NCI-H2171 treated with DMSO at 0.1 percent for 48 hours (cell line): ENCODE measurements at regions not wholly inside any gene's neighbourhood (a gene's known extent, or its start where the extent isn't known, plus 50 kb on each side); places are given as distances from the start of the nearest gene placed in this dataset.
A peak's percentile ranks its signal among the peaks of the same experiment; 100 is the strongest.
"Not testable (repeated sequence)": the region's sequence is repeated elsewhere in the genome, so short reads cannot be mapped to it uniquely, and the experiment has no call there.

Experiments
- DNase-seq: peaks from one replicate; lab custom pipeline; 2025; lab: John Stamatoyannopoulos, UW

- DNase-seq: no peak
Measured at GRCh38 chr11:133639408-133639807, 107.1 kb upstream of the OPCML start.

- no peak for DNase-seq
Measured at GRCh38 chr11:133638921-133639320, 106.6 kb upstream of the OPCML start.

- no peak for DNase-seq
Measured at GRCh38 chr11:133636711-133637355, 104.5 kb upstream of the OPCML start.

DNA sequence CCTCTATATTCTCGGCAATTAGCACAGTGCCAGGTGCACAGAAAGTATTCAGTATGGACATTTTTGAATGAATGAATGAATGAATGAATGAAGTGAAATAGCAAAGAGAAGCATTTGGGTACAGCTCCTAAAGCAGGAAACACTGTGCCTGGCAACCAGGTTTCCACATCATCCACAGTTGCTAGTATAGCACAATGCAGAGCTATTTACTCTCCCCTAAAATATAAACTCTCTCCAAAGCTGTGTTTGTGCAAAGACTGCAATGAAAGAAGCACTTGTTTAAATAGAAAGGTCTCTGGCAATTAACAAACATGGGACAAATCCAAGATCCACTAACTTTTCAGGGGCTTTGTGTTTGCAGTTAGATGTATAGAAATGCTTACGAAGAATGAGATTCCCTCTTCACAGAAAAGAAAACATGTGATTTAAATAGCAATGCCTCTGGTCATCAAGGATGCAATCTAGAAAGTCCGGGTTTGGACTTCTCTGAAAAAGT lies 103.0 kb upstream of the OPCML start:
- DNase-seq: no peak

- DNase-seq: not testable (repeated sequence)
Measured at GRCh38 chr11:133628371-133628770, 96.1 kb upstream of the OPCML start.

- DNase-seq: no peak
Measured at GRCh38 chr11:133621611-133622010, 89.3 kb upstream of the OPCML start.

- DNase-seq: peak; percentile 3
Measured at GRCh38 chr11:133619973-133620372, 87.7 kb upstream of the OPCML start.

- DNase-seq: no peak
Measured at GRCh38 chr11:133619397-133619796, 87.1 kb upstream of the OPCML start.

DNA sequence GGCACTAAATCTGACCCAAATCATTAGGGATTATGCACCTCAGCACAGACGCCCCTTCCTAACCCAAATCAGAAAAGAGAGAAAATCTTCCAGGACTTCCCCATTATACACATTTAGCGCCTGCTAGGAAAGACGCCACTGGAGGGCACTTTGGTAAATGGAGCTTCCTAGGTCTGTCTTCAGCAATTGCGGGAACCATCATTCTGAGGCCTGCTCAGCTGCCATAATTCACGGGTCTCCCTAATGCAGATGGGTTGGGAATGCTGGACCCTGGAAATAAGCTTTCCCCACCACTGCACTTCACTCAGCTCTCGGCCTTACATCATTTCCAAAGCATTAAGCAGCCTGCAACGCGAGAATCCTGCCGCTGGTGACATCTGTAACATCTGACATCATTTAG lies 86.2 kb upstream of the OPCML start:
- DNase-seq: no peak

DNA sequence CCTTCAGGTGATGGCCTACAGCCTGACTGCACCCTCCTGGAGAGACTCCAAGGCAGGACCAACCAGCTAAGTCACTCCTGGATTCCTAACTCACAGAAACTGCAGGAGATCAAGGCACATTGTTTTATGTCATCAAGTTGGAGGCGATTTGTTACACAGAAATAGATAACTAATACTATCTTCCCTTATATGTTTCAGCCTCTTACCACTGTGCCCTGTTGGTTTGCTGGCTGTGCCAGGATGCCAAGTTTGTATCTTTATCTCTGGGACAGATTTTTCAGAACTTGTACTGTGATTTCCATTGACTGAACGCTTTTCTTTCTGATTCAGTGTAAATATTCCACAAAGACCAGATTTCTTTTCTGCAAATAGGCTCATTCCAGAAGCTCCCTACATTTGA lies 76.2 kb upstream of the OPCML start:
- no peak for DNase-seq

- DNase-seq: no peak
Measured at GRCh38 chr11:133606124-133606523, 73.8 kb upstream of the OPCML start.

- no peak for DNase-seq
Measured at GRCh38 chr11:133605482-133605881, 73.2 kb upstream of the OPCML start.

- DNase-seq: no peak
Measured at GRCh38 chr11:133601641-133602040, 69.3 kb upstream of the OPCML start.

- no peak for DNase-seq
Measured at GRCh38 chr11:133600786-133601185, 68.5 kb upstream of the OPCML start.

- no peak for DNase-seq
Measured at GRCh38 chr11:133600306-133600705, 68.0 kb upstream of the OPCML start.

DNA sequence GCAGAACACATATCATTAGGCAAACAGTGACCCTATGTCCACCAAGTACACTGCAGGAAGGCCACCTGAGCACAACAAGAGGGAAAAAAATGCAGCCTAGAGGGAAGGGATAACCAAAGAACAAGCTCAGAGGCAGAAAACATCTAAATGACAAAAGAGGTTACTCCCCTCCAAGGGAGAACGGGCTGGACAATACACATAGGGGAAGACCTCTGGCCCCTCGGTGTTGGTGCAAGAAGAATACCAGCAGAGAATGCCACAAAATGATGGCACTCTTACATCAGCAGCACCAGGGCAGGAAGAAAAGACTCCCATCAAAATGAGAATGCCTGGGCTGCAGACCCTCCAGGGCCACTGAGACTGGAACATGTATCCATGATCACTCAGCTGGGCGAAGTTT lies 66.6 kb upstream of the OPCML start:
- no peak for DNase-seq

DNA sequence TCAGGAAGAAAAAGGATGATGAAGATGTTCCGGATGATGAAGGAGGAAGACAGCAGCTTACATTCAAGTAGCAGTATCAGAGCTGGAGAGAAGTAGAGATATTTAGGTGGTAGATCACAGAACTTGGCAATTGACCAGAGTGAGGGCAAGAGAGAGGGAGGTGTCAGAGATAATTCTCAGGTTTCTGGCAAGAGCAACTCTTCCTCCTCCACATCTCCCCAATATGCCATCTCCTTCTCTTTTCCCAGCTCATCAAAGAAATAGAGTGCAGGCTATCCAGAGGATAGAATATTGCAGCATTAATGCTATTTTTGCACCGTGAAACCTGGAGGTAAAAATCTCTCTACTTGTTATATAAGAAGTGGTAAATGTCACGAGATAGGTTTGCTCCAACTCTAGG lies 64.9 kb upstream of the OPCML start:
- DNase-seq: no peak

- no peak for DNase-seq
Measured at GRCh38 chr11:133595998-133596590, 63.8 kb upstream of the OPCML start.

- DNase-seq: no peak
Measured at GRCh38 chr11:133593036-133593435, 60.7 kb upstream of the OPCML start.

- no peak for DNase-seq
Measured at GRCh38 chr11:133586903-133587517, 54.7 kb upstream of the OPCML start.

- DNase-seq: no peak
Measured at GRCh38 chr11:133582750-133583149, 50.4 kb upstream of the OPCML start.

DNA sequence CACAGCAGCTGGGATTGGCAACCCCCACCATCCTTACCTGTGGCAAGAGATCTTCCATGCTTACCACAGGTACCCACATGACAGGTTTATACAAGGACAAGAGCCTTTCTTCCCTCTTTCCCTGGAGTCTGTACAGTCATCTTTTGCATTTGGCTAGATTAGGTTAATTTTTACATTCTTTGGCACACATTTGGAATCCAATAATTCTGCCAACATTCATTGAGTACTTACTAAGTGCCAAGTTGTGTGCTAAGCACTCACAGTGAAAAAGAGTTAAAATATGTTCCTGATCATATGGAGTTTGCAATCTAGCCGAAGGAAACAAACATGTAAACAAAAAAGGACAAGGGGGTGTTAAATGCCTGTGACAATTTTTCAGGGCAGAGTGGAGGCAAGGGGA lies 50.0 kb upstream of the OPCML start:
- DNase-seq: no peak
